VCaP (cell line): ENCODE measurements at regions not wholly inside any gene's neighbourhood (a gene's known extent, or its start where the extent isn't known, plus 50 kb on each side); places are given as distances from the start of the nearest gene placed in this dataset.
"Not testable (repeated sequence)": the region's sequence is repeated elsewhere in the genome, so short reads cannot be mapped to it uniquely, and the experiment has no call there.

ENCODE experiments used
- H3K27ac ChIP-seq: fragments of 450-650 bp; 2 replicates; pipeline ENCODE4 v1.5.1; 2017
- CTCF ChIP-seq: fragments of 450-650 bp; conservative IDR thresholded peaks from 2 replicates; pipeline ENCODE4 v1.5.1; 2017; ENCODE audit warnings: mild to moderate bottlenecking, moderate library complexity

GRCh38 chr1:234853906-234854644 lies 244.1 kb upstream of the IRF2BP2 start:
- no peak overlapping the region for H3K27ac ChIP-seq
- TF ChIP-seq CTCF, result no peak

GRCh38 chr1:234852659-234853058 lies 242.7 kb upstream of the IRF2BP2 start:
- TF ChIP-seq CTCF, result no peak
- no peak overlapping the region for H3K27ac ChIP-seq

GRCh38 chr1:234851450-234852438 lies 241.8 kb upstream of the IRF2BP2 start:
- no peak overlapping the region for H3K27ac ChIP-seq
- no peak for TF ChIP-seq CTCF

- no peak overlapping the region for H3K27ac ChIP-seq
- no peak for TF ChIP-seq CTCF
These were observed 239.9 kb upstream of the IRF2BP2 start for GRCh38 chr1:234849832-234850231.

DNA sequence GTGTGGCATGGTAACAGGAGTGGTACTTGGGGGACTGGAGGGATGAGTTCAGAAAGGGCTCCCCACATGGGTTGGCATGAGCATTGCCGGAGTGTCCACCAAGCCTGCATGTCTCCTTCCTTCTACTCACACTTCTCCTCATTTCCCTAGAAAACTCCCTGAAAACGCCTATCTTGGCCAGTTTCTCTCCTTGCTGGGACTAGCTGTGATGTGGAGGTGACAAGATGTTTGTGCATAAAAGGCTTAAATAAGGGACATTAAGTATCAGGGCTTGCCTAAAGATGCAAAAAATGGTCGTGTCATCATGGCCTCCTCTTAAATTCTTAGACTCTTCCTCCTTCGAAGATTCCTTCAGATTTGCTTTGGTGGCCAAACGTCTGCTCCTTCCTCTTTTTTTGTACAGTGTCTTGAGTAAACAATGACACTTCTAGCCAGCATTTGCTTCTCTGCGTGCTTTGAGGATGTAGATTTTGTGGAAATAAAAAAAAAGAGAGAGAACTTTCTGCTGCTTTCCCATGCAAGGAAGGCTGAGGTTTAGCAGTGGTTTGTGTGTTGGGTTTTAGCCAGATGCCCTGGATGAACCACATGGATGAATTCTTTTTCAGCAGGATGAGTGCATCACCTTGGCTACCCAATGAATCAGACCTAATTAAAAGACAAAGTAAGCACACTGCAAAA lies 239.1 kb upstream of the IRF2BP2 start:
- no peak for TF ChIP-seq CTCF
- no peak overlapping the region for H3K27ac ChIP-seq

DNA sequence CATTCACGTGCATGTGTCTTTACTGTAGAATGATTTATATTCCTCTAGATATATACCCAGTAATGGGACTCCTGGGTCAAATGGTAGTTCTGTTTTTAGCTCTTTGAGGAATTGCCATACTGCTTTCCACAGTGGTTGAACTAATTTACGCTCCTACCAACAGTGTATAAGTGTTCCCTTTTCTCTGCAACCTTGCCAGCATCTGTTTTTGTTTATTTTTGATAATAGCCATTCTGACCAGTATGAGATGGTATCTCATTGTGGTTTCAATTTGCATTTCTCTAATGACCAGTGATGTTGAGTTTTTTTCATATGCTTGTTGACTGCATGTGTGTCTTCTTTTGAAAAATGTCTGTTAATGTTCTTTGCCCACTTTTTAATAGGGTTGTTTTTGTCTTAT lies 236.8 kb upstream of the IRF2BP2 start:
- H3K27ac ChIP-seq, result not testable (repeated sequence)

DNA sequence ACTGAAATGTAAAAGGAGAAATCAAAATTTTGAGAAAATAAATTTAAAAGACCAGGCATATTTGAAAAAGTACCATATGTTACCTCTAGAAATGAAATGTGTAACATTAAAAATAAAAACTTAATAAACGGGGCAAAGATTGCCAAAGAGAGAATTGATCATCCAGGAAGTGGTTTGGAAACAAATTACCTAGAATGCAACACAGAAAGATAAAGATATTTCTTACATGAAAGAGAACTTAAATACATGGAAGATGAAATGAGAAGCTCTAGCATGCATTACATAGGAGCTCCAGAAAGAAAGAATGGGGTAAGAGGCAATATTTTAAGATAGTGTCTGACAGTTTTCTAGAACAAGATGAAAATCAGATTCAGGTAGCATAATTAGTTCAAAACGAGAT lies 235.9 kb upstream of the IRF2BP2 start:
- TF ChIP-seq CTCF, result no peak
- no peak overlapping the region for H3K27ac ChIP-seq
